NB4 (cell line): ENCODE measurements at regions not wholly inside any gene's neighbourhood (a gene's known extent, or its start where the extent isn't known, plus 50 kb on each side); places are given as distances from the start of the nearest gene placed in this dataset.

Source experiments
- POLR2A ChIP-seq: IDR thresholded peaks from 2 replicates; pipeline ENCODE4 v1.6.1; 2011; ENCODE audit warnings: mild to moderate bottlenecking; ENCODE audit not compliant: insufficient read length; ENCODE audit errors: extremely low read depth
- TF ChIP-seq, protein P1 (sequence below): IDR thresholded peaks from one replicate; pipeline ENCODE4 v1.5.1; 2012; ENCODE audit warnings: low read depth, low read length
- TF ChIP-seq, protein P2 (sequence below): IDR thresholded peaks from 2 replicates; pipeline ENCODE4 v1.6.1; 2011; ENCODE audit warnings: low read depth, low read length

DNA sequence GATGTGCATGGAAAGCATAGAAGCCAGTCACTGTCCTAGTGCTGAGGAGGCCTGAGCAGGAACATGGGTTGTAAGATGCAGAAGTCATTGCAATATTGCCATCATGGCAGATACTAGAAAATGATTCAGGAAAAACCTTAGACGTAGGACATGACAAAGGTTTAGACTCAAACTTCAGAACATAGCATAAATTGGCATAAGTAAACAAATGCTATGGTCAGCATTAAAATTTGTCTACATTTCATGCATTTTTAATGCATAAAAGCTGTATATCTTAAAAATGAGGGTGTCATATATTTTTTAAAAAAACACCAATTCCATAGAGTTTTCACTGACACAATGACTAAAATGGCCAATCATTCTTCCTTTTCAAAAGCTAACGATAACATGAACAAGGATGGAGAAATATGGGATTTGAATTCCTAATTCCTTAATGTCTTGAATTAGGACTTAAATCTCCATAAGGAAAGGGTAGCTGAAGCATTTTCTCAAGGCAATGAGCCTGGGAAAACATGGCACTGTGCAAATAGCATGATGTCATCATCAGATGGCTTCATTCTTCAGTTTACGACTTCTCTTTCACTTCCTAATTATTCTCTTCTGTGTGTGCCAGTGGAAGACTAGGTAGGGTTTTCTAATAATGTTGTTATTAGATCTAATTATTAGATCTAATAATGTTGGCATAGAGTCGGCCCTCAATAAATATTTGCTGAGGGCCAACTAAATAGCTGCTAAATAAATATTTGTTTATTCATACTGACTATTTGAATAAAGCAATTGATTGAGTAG is 125.1 kb upstream of the FRG1 start:
- TF ChIP-seq, protein P1, sequence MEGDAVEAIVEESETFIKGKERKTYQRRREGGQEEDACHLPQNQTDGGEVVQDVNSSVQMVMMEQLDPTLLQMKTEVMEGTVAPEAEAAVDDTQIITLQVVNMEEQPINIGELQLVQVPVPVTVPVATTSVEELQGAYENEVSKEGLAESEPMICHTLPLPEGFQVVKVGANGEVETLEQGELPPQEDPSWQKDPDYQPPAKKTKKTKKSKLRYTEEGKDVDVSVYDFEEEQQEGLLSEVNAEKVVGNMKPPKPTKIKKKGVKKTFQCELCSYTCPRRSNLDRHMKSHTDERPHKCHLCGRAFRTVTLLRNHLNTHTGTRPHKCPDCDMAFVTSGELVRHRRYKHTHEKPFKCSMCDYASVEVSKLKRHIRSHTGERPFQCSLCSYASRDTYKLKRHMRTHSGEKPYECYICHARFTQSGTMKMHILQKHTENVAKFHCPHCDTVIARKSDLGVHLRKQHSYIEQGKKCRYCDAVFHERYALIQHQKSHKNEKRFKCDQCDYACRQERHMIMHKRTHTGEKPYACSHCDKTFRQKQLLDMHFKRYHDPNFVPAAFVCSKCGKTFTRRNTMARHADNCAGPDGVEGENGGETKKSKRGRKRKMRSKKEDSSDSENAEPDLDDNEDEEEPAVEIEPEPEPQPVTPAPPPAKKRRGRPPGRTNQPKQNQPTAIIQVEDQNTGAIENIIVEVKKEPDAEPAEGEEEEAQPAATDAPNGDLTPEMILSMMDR: no peak
- no peak for TF ChIP-seq POLR2A
- TF ChIP-seq, protein P2, sequence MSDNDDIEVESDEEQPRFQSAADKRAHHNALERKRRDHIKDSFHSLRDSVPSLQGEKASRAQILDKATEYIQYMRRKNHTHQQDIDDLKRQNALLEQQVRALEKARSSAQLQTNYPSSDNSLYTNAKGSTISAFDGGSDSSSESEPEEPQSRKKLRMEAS: no peak
